Ascending aorta (tissue), 2 donors: ENCODE measurements at regions not wholly inside any gene's neighbourhood (a gene's known extent, or its start where the extent isn't known, plus 50 kb on each side); places are given as distances from the start of the nearest gene placed in this dataset.

ENCODE experiments used
- DNase-seq, 2 donors: peaks; one replicate each; pipeline ENCODE4 v3.0.0-alpha.2; 2019; ENCODE audit warnings: low spot score in 2 of 2
- H3K27ac ChIP-seq, 2 donors: fragments of 200-600 bp; sonication (generic); one replicate each; pipeline ENCODE4 v1.5.1; 2016 to 2017; ENCODE audit warnings: mild to moderate bottlenecking in 1 of 2
- H3K27me3 ChIP-seq: fragments of 200-600 bp; sonication (generic); one replicate; pipeline ENCODE4 v1.5.1; 2017
- H3K36me3 ChIP-seq, 2 donors: fragments of 200-600 bp; sonication (generic); one replicate each; pipeline ENCODE4 v1.5.1; 2016
- H3K4me1 ChIP-seq, 2 donors: fragments of 200-600 bp; sonication (generic); one replicate each; pipeline ENCODE4 v1.5.1; 2016 to 2017; ENCODE audit warnings: mild to moderate bottlenecking in 1 of 2
- H3K4me3 ChIP-seq, 2 donors: fragments of 200-600 bp; sonication (generic); one replicate each; pipeline ENCODE4 v1.5.1; 2016 to 2017; ENCODE audit warnings: mild to moderate bottlenecking in 1 of 2
- H3K9me3 ChIP-seq, 2 donors: fragments of 200-600 bp; sonication (generic); one replicate each; pipeline ENCODE4 v1.5.1; 2016
- CTCF ChIP-seq, 3 experiments: fragments of 200-600 bp in 2 of 3; fragments of 450-650 bp in 1 of 3; sonication (generic) in 2 of 3; IDR thresholded peaks; one replicate each; pipeline ENCODE4 v1.5.1; 2016 to 2019; ENCODE audit warnings: antibody characterized with exemption in 3 of 3, mild to moderate bottlenecking in 1 of 3, moderate library complexity in 1 of 3
- intact Hi-C: fragments of 100-400 bp; cut with DNase I; formaldehyde crosslinking; loops from one replicate; pipeline ENCODE4 v1.15.1; 2023

GRCh38 chr10:121059351-121059750 is 208.2 kb downstream of the WDR11 start:
- no peak overlapping the region for H3K4me3 ChIP-seq
- no peaks in the 10 kb centered on the region for H3K36me3 ChIP-seq
- intact Hi-C loops = no loop called here
- no peak overlapping the region for H3K27ac ChIP-seq
- no peaks in the 10 kb centered on the region for H3K27me3 ChIP-seq
- H3K4me1 ChIP-seq = no peaks in the 10 kb centered on the region
- TF ChIP-seq CTCF (IDR thresholded peaks at IDR 0.05) = no peak
- H3K9me3 ChIP-seq = no peaks in the 10 kb centered on the region
- DNase-seq = no peak

GRCh38 chr10:121062115-121062514 is 211.0 kb downstream of the WDR11 start:
- Histone ChIP-seq H3K9me3 (no peaks in the 10 kb centered on the region), H3K4me1 (no peaks in the 10 kb centered on the region), H3K27ac (no peak overlapping the region), H3K4me3 (no peak overlapping the region), H3K27me3 (no peaks in the 10 kb centered on the region), H3K36me3 (no peaks in the 10 kb centered on the region)
- no peak for TF ChIP-seq CTCF (IDR thresholded peaks at IDR 0.05)
- DNase-seq = no peak
- intact Hi-C loops = no loop called here

GRCh38 chr10:121063744-121064143 is 212.6 kb downstream of the WDR11 start:
- no peaks in the 10 kb centered on the region for H3K36me3 ChIP-seq
- DNase-seq = no peak
- no peak for TF ChIP-seq CTCF (IDR thresholded peaks at IDR 0.05)
- H3K27me3 ChIP-seq = no peaks in the 10 kb centered on the region
- no peak overlapping the region for H3K4me3 ChIP-seq
- no peaks in the 10 kb centered on the region for H3K9me3 ChIP-seq
- H3K4me1 ChIP-seq = no peaks in the 10 kb centered on the region
- intact Hi-C loops = no loop called here
- H3K27ac ChIP-seq = no peak overlapping the region

- Histone ChIP-seq H3K9me3 (no peaks in the 10 kb centered on the region), H3K27ac (no peak overlapping the region), H3K4me1 (no peaks in the 10 kb centered on the region), H3K4me3 (no peak overlapping the region), H3K36me3 (no peaks in the 10 kb centered on the region), H3K27me3 (no peaks in the 10 kb centered on the region)
- no peak for TF ChIP-seq CTCF (IDR thresholded peaks at IDR 0.05)
- intact Hi-C loops = no loop called here
- no peak for DNase-seq
These were observed 213.3 kb downstream of the WDR11 start for GRCh38 chr10:121064491-121064890.

- Histone ChIP-seq H3K4me1 (no peaks in the 10 kb centered on the region), H3K36me3 (no peaks in the 10 kb centered on the region), H3K27me3 (no peaks in the 10 kb centered on the region)
These were observed 214.2 kb downstream of the WDR11 start for GRCh38 chr10:121065330-121065729.

More at GRCh38 chr10:121065330-121065729, 214.2 kb downstream of the WDR11 start:
- Histone ChIP-seq H3K4me3 (no peak overlapping the region), H3K27ac (no peak overlapping the region), H3K9me3 (no peaks in the 10 kb centered on the region)
- no peak for DNase-seq
- intact Hi-C loops = no loop called here
- TF ChIP-seq CTCF (IDR thresholded peaks at IDR 0.05) = no peak
